GM12891 (cell line): ENCODE measurements at regions not wholly inside any gene's neighbourhood (a gene's known extent, or its start where the extent isn't known, plus 50 kb on each side); places are given as distances from the start of the nearest gene placed in this dataset.

Experiments used
- POLR2A ChIP-seq: IDR thresholded peaks from 2 replicates; pipeline ENCODE4 v1.6.1; 2011; ENCODE audit warnings: low read depth, low read length, control low read depth
- POLR2AphosphoS5 ChIP-seq: IDR thresholded peaks from 2 replicates; pipeline ENCODE4 v1.6.1; 2011; ENCODE audit warnings: low read depth, low read length, control low read depth

DNA sequence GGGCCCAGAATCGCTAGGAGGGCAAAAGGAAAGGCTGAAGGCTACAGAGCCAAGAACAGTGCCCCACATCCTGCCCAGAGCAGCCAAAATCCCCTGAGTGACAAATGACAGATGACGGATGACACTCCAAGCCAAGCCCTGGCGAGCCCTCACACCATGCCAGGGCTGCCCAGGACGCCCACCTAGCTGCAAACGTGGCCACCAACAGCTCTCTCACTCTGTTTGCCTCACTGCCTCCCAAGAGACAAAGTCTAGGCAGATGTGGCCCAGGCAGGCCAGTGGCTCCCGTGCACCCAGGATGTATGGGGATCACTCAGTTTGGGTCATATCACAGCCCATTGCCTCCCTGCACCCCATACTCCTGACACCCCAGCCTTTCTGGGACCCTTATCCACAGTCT, 270.1 kb upstream of the NSMCE3 start:
- TF ChIP-seq POLR2AphosphoS5 (no peak), POLR2A (no peak)
